Muscle layer of duodenum (tissue), 2 donors: ENCODE measurements at regions not wholly inside any gene's neighbourhood (a gene's known extent, or its start where the extent isn't known, plus 50 kb on each side); places are given as distances from the start of the nearest gene placed in this dataset.

Source experiments
- H3K27ac ChIP-seq: one replicate; pipeline ENCODE4 v1.7.0; 2013; ENCODE audit warnings: mild to moderate bottlenecking, low read length
- H3K27me3 ChIP-seq: one replicate; pipeline ENCODE4 v1.7.0; 2013; ENCODE audit warnings: low read depth, mild to moderate bottlenecking, control low read depth, low read length
- H3K36me3 ChIP-seq, 2 donors: one replicate each; pipeline ENCODE4 v1.7.0; 2013; ENCODE audit warnings: low read length in 2 of 2, control low read depth in 1 of 2, mild to moderate bottlenecking in 1 of 2; ENCODE audit not compliant: insufficient read depth in 2 of 2, control insufficient read depth in 1 of 2
- H3K4me1 ChIP-seq, 2 donors: one replicate each; pipeline ENCODE4 v1.7.0; 2013; ENCODE audit warnings: low read length in 2 of 2, mild to moderate bottlenecking in 2 of 2, control low read depth in 1 of 2, moderate library complexity in 1 of 2; ENCODE audit not compliant: insufficient read depth in 2 of 2, control insufficient read depth in 1 of 2
- H3K4me3 ChIP-seq, 2 donors: one replicate each; pipeline ENCODE4 v1.7.0; 2013; ENCODE audit warnings: low read length in 2 of 2, low read depth in 1 of 2, mild to moderate bottlenecking in 1 of 2
- H3K9me3 ChIP-seq, 2 donors: one replicate each; pipeline ENCODE4 v1.7.0; 2013; ENCODE audit warnings: low read length in 2 of 2, control low read depth in 1 of 2, mild to moderate bottlenecking in 1 of 2; ENCODE audit not compliant: control insufficient read depth in 1 of 2
- donor health status: healthy.

GRCh38 chr6:40106840-40107239 lies 172.6 kb upstream of the MOCS1 start:
- Histone ChIP-seq H3K36me3 (no peaks in the 10 kb centered on the region), H3K27me3 (no peaks in the 10 kb centered on the region), H3K9me3 (no peaks in the 10 kb centered on the region), H3K4me1 (no peaks in the 10 kb centered on the region), H3K4me3 (no peak overlapping the region), H3K27ac (no peak overlapping the region)

GRCh38 chr6:40098774-40099173 lies 164.5 kb upstream of the MOCS1 start:
- Histone ChIP-seq H3K36me3 (no peaks in the 10 kb centered on the region), H3K27me3 (no peaks in the 10 kb centered on the region)

GRCh38 chr6:40097590-40097989 lies 163.3 kb upstream of the MOCS1 start:
- H3K9me3 ChIP-seq: no peaks in the 10 kb centered on the region
- no peaks in the 10 kb centered on the region for H3K4me1 ChIP-seq
- no peak overlapping the region for H3K27ac ChIP-seq
- no peak overlapping the region for H3K4me3 ChIP-seq
- no peaks in the 10 kb centered on the region for H3K27me3 ChIP-seq
- no peaks in the 10 kb centered on the region for H3K36me3 ChIP-seq

More at GRCh38 chr6:40098774-40099173, 164.5 kb upstream of the MOCS1 start:
- no peaks in the 10 kb centered on the region for H3K9me3 ChIP-seq
- H3K4me1 ChIP-seq: no peaks in the 10 kb centered on the region
- no peak overlapping the region for H3K4me3 ChIP-seq
- H3K27ac ChIP-seq: no peak overlapping the region

GRCh38 chr6:40083141-40083920 lies 149.1 kb upstream of the MOCS1 start:
- Histone ChIP-seq H3K27ac (no peak overlapping the region), H3K4me1 (no peaks in the 10 kb centered on the region), H3K4me3 (no peak overlapping the region), H3K9me3 (no peaks in the 10 kb centered on the region), H3K36me3 (no peaks in the 10 kb centered on the region), H3K27me3 (no peaks in the 10 kb centered on the region)

DNA sequence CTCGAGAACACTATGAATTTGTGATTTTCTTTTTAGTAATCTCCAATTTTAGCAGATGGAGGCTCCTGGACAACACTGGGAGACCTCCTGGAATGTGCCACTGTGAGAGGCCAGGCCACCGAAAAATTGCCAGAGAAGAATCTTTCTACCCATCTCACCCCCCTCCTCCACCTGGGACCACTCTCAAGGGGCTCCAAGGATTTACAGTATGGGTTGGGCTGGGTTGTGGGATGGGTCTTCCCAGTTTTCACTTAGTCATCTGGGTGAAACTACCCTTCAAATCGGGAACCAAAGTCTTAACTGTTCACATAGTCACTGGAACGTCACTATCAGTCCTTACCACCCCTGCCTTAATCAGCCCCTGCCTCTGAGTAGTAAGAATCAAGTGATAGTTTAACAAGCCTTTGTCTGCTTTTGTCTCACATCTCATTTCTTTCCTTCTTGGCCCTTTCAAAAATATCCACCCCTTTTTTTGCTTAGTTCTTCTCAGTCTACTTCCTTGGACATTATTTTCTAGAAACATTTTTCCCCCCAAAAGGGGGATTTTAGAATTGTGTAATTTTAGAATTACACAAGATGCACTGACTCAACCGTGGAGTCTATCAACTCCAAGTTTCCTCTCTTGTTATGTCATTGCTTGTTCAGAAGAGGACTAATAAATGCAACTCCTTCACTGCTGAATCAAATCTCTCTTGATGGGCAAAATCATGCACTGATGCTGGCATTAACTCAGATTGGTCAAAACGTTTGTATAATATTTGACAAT lies 148.2 kb upstream of the MOCS1 start:
- H3K4me1 ChIP-seq: no peaks in the 10 kb centered on the region
- no peak overlapping the region for H3K4me3 ChIP-seq
- no peak overlapping the region for H3K27ac ChIP-seq
- no peaks in the 10 kb centered on the region for H3K36me3 ChIP-seq
- no peaks in the 10 kb centered on the region for H3K27me3 ChIP-seq
- H3K9me3 ChIP-seq: no peaks in the 10 kb centered on the region

GRCh38 chr6:40077736-40078135 lies 143.5 kb upstream of the MOCS1 start:
- H3K27me3 ChIP-seq: no peaks in the 10 kb centered on the region
- H3K9me3 ChIP-seq: no peaks in the 10 kb centered on the region
- no peak overlapping the region for H3K4me3 ChIP-seq
- no peaks in the 10 kb centered on the region for H3K4me1 ChIP-seq
- H3K27ac ChIP-seq: no peak overlapping the region
- H3K36me3 ChIP-seq: no peaks in the 10 kb centered on the region

DNA sequence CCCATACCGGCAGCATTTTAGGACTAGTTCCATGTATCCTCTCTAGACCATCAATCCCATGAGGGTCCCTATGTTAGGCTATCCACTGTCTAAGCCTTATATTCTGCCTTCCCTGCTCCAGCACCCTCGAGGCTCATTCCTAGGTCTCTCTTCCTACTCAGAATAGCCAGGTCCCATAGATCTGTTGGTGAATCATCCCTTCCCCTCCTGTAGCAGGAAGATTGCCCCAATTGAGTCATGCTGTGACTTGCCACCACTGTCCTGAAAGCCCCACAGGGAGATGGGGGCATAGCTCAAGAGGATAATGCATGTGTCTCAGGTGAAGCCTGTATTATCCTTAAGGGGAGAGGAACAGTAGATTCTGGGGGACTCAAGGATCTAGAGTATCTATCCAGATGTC lies 143.1 kb upstream of the MOCS1 start:
- no peak overlapping the region for H3K4me3 ChIP-seq
- no peaks in the 10 kb centered on the region for H3K36me3 ChIP-seq
- no peaks in the 10 kb centered on the region for H3K9me3 ChIP-seq
- no peaks in the 10 kb centered on the region for H3K27me3 ChIP-seq
- no peaks in the 10 kb centered on the region for H3K4me1 ChIP-seq
- H3K27ac ChIP-seq: no peak overlapping the region

- Histone ChIP-seq H3K36me3 (no peaks in the 10 kb centered on the region), H3K4me3 (no peak overlapping the region), H3K27ac (no peak overlapping the region), H3K27me3 (no peaks in the 10 kb centered on the region), H3K4me1 (no peaks in the 10 kb centered on the region), H3K9me3 (no peaks in the 10 kb centered on the region)
Measured at GRCh38 chr6:40075056-40075590, 140.9 kb upstream of the MOCS1 start.

GRCh38 chr6:40074306-40075055 lies 140.2 kb upstream of the MOCS1 start:
- H3K4me3 ChIP-seq: no peak overlapping the region
- no peak overlapping the region for H3K27ac ChIP-seq
- H3K27me3 ChIP-seq: no peaks in the 10 kb centered on the region
- H3K36me3 ChIP-seq: no peaks in the 10 kb centered on the region
- H3K4me1 ChIP-seq: no peaks in the 10 kb centered on the region
- H3K9me3 ChIP-seq: no peaks in the 10 kb centered on the region

GRCh38 chr6:40066372-40066771 lies 132.1 kb upstream of the MOCS1 start:
- H3K27me3 ChIP-seq: no peaks in the 10 kb centered on the region
- H3K27ac ChIP-seq: no peak overlapping the region
- no peaks in the 10 kb centered on the region for H3K4me1 ChIP-seq
- peaks cover 0 to 5% of the 10 kb centered on the region in 2 donors for H3K9me3 ChIP-seq
- H3K36me3 ChIP-seq: no peaks in the 10 kb centered on the region
- no peak overlapping the region for H3K4me3 ChIP-seq

DNA sequence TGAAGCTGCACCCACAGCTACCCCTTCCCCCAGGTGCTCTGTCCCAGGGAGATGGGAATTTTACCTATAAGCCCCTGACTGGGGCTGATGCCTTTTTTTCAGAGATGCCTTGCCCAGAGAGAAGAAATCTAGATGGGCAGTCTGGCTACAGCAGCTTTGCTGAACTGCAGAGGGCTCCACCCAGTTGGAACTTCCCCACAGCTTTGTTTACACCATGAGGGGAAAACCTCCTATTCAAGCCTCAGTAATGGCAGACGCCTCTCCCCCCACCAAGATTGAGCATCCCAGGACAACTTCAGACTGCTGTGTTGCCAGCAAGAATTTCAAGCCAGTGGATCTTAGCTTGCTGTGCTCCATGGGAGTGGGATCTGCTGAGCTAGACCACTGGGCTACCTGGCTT lies 122.6 kb upstream of the MOCS1 start:
- no peaks in the 10 kb centered on the region for H3K4me1 ChIP-seq
- no peak overlapping the region for H3K27ac ChIP-seq
- no peaks in the 10 kb centered on the region for H3K27me3 ChIP-seq
- H3K36me3 ChIP-seq: no peaks in the 10 kb centered on the region
- no peak overlapping the region for H3K4me3 ChIP-seq
- no peaks in the 10 kb centered on the region for H3K9me3 ChIP-seq
